ENCODE measurements at regions not wholly inside any gene's neighbourhood (a gene's known extent, or its start where the extent isn't known, plus 50 kb on each side); places are given as distances from the start of the nearest gene placed in this dataset.

- Histone ChIP-seq H2BK5ac (ENCODE audit: low read length) (no peak overlapping the region), H3K36me3 (replicated peaks in 1 of 2; ENCODE audit: control insufficient read depth in 2 of 2, insufficient read depth in 2 of 2, low read length in 2 of 2) (no peaks in the 10 kb centered on the region), H3K27me3 (ENCODE audit: control insufficient read depth in 3 of 3, insufficient read depth in 3 of 3, low read depth in 1 of 3, low read length in 3 of 3) (no peaks in the 10 kb centered on the region), H2BK15ac (ENCODE audit: low read length) (no peak overlapping the region), H2BK120ac (ENCODE audit: low read depth, low read length) (no peak overlapping the region), H3K9ac (ENCODE audit: low read depth, low read length, poor library complexity) (no peak overlapping the region), H4K8ac (ENCODE audit: low read depth, low read length) (no peak overlapping the region), H3K4ac (ENCODE audit: low read length) (no peak overlapping the region), H3K79me1 (ENCODE audit: low read depth, low read length) (no peaks in the 10 kb centered on the region), H3K27ac (replicated peaks; ENCODE audit: low read length) (no peak overlapping the region), H3K4me2 (ENCODE audit: insufficient read depth, low read length, poor library complexity, severe bottlenecking) (no peak overlapping the region), H3K14ac (ENCODE audit: low read length) (no peak overlapping the region), H3K9me3 (replicated peaks in 1 of 2; ENCODE audit: control insufficient read depth in 2 of 2, insufficient read depth in 1 of 2, low read depth in 1 of 2, low read length in 2 of 2) (no peaks in the 10 kb centered on the region), H2AK5ac (ENCODE audit: low read depth, low read length) (no peak overlapping the region), H3K18ac (ENCODE audit: low read length) (no peak overlapping the region), H3K23ac (ENCODE audit: low read depth, low read length, poor library complexity) (no peak overlapping the region), H2AFZ (ENCODE audit: low read length) (no peak overlapping the region), H3K4me3 (ENCODE audit: low read length in 2 of 2) (no peak overlapping the region), H4K91ac (ENCODE audit: low read depth, low read length, poor library complexity) (no peak overlapping the region), H3K4me1 (ENCODE audit: control insufficient read depth in 2 of 2, insufficient read depth in 1 of 2, low read depth in 1 of 2, low read length in 2 of 2) (no peaks in the 10 kb centered on the region), H2BK12ac (ENCODE audit: low read length) (no peak overlapping the region)
- DNase-seq (ENCODE audit: low spot score), result no peak
- no CpG with 5 or more reads among the region's 2 CpGs for WGBS, 2 donors (ENCODE audit: extremely low coverage in 2 of 2, insufficient read length in 2 of 2, insufficient replicate concordance in 1 of 2)
These were observed 361.2 kb downstream of the SUCLA2 start for GRCh38 chr13:47639738-47640447.

GRCh38 chr13:47638627-47639026 is 362.4 kb downstream of the SUCLA2 start:
- Histone ChIP-seq H3K14ac (ENCODE audit: low read length) (no peak overlapping the region), H2AK5ac (ENCODE audit: low read depth, low read length) (no peak overlapping the region), H3K23ac (ENCODE audit: low read depth, low read length, poor library complexity) (no peak overlapping the region), H2BK120ac (ENCODE audit: low read depth, low read length) (no peak overlapping the region), H3K18ac (ENCODE audit: low read length) (no peak overlapping the region), H3K9me3 (replicated peaks in 1 of 2; ENCODE audit: control insufficient read depth in 2 of 2, insufficient read depth in 1 of 2, low read depth in 1 of 2, low read length in 2 of 2) (no peaks in the 10 kb centered on the region), H3K4me3 (ENCODE audit: low read length in 2 of 2) (no peak overlapping the region), H2BK5ac (ENCODE audit: low read length) (no peak overlapping the region), H2AFZ (ENCODE audit: low read length) (no peak overlapping the region), H3K27ac (replicated peaks; ENCODE audit: low read length) (no peak overlapping the region), H3K9ac (ENCODE audit: low read depth, low read length, poor library complexity) (no peak overlapping the region), H3K4me1 (ENCODE audit: control insufficient read depth in 2 of 2, insufficient read depth in 1 of 2, low read depth in 1 of 2, low read length in 2 of 2) (no peaks in the 10 kb centered on the region), H4K8ac (ENCODE audit: low read depth, low read length) (no peak overlapping the region), H3K79me1 (ENCODE audit: low read depth, low read length) (no peaks in the 10 kb centered on the region), H2BK15ac (ENCODE audit: low read length) (no peak overlapping the region), H3K4me2 (ENCODE audit: insufficient read depth, low read length, poor library complexity, severe bottlenecking) (no peak overlapping the region), H3K27me3 (ENCODE audit: control insufficient read depth in 3 of 3, insufficient read depth in 3 of 3, low read depth in 1 of 3, low read length in 3 of 3) (no peaks in the 10 kb centered on the region), H3K4ac (ENCODE audit: low read length) (no peak overlapping the region), H4K91ac (ENCODE audit: low read depth, low read length, poor library complexity) (no peak overlapping the region), H3K36me3 (replicated peaks in 1 of 2; ENCODE audit: control insufficient read depth in 2 of 2, insufficient read depth in 2 of 2, low read length in 2 of 2) (no peaks in the 10 kb centered on the region), H2BK12ac (ENCODE audit: low read length) (no peak overlapping the region)
- no CpG with 5 or more reads among the region's 1 CpG for WGBS, 2 donors (ENCODE audit: extremely low coverage in 2 of 2, insufficient read length in 2 of 2, insufficient replicate concordance in 1 of 2)
- DNase-seq (ENCODE audit: low spot score), result no peak

GRCh38 chr13:47632311-47632710 is 368.8 kb downstream of the SUCLA2 start:
- H3K4me3 ChIP-seq (ENCODE audit: low read length in 2 of 2), result no peak overlapping the region
- WGBS, 2 donors (ENCODE audit: extremely low coverage in 2 of 2, insufficient read length in 2 of 2, insufficient replicate concordance in 1 of 2), result no CpG with 5 or more reads among the region's 4 CpGs

GRCh38 chr13:47628666-47629065 is 372.4 kb downstream of the SUCLA2 start:
- Histone ChIP-seq H3K18ac (ENCODE audit: low read length) (no peak overlapping the region), H4K91ac (ENCODE audit: low read depth, low read length, poor library complexity) (no peak overlapping the region), H3K79me1 (ENCODE audit: low read depth, low read length) (no peaks in the 10 kb centered on the region), H2AFZ (ENCODE audit: low read length) (no peak overlapping the region), H2BK12ac (ENCODE audit: low read length) (no peak overlapping the region), H3K27ac (replicated peaks; ENCODE audit: low read length) (no peak overlapping the region), H3K4me2 (ENCODE audit: insufficient read depth, low read length, poor library complexity, severe bottlenecking) (no peak overlapping the region), H3K27me3 (ENCODE audit: control insufficient read depth in 3 of 3, insufficient read depth in 3 of 3, low read depth in 1 of 3, low read length in 3 of 3) (no peaks in the 10 kb centered on the region), H3K36me3 (replicated peaks in 1 of 2; ENCODE audit: control insufficient read depth in 2 of 2, insufficient read depth in 2 of 2, low read length in 2 of 2) (no peaks in the 10 kb centered on the region), H3K23ac (ENCODE audit: low read depth, low read length, poor library complexity) (no peak overlapping the region), H3K9ac (ENCODE audit: low read depth, low read length, poor library complexity) (no peak overlapping the region), H3K9me3 (replicated peaks in 1 of 2; ENCODE audit: control insufficient read depth in 2 of 2, insufficient read depth in 1 of 2, low read depth in 1 of 2, low read length in 2 of 2) (no peaks in the 10 kb centered on the region), H2BK120ac (ENCODE audit: low read depth, low read length) (no peak overlapping the region), H4K8ac (ENCODE audit: low read depth, low read length) (no peak overlapping the region), H3K4ac (ENCODE audit: low read length) (no peak overlapping the region), H3K4me1 (ENCODE audit: control insufficient read depth in 2 of 2, insufficient read depth in 1 of 2, low read depth in 1 of 2, low read length in 2 of 2) (peaks cover 0 to 4% of the 10 kb centered on the region in 2 donors), H2AK5ac (ENCODE audit: low read depth, low read length) (no peak overlapping the region), H3K4me3 (ENCODE audit: low read length in 2 of 2) (no peak overlapping the region), H2BK15ac (ENCODE audit: low read length) (no peak overlapping the region), H2BK5ac (ENCODE audit: low read length) (no peak overlapping the region), H3K14ac (ENCODE audit: low read length) (no peak overlapping the region)
- WGBS, 2 donors (ENCODE audit: extremely low coverage in 2 of 2, insufficient read length in 2 of 2, insufficient replicate concordance in 1 of 2), result no CpG with 5 or more reads among the region's 2 CpGs
- DNase-seq (ENCODE audit: low spot score), result no peak

More at GRCh38 chr13:47632311-47632710, 368.8 kb downstream of the SUCLA2 start:
- no peak overlapping the region for H3K4ac ChIP-seq (ENCODE audit: low read length)
- H2BK15ac ChIP-seq (ENCODE audit: low read length), result no peak overlapping the region
- H3K27me3 ChIP-seq (ENCODE audit: control insufficient read depth in 3 of 3, insufficient read depth in 3 of 3, low read depth in 1 of 3, low read length in 3 of 3), result no peaks in the 10 kb centered on the region
- peak overlapping the region; percentile 54 for H2AFZ ChIP-seq (ENCODE audit: low read length)
- H3K4me1 ChIP-seq (ENCODE audit: control insufficient read depth in 2 of 2, insufficient read depth in 1 of 2, low read depth in 1 of 2, low read length in 2 of 2), result peaks cover 0 to 4% of the 10 kb centered on the region in 2 donors
- no peak overlapping the region for H3K14ac ChIP-seq (ENCODE audit: low read length)
- H3K36me3 ChIP-seq (replicated peaks in 1 of 2; ENCODE audit: control insufficient read depth in 2 of 2, insufficient read depth in 2 of 2, low read length in 2 of 2), result no peaks in the 10 kb centered on the region
- no peaks in the 10 kb centered on the region for H3K9me3 ChIP-seq (replicated peaks in 1 of 2; ENCODE audit: control insufficient read depth in 2 of 2, insufficient read depth in 1 of 2, low read depth in 1 of 2, low read length in 2 of 2)
- no peak overlapping the region for H3K27ac ChIP-seq (replicated peaks; ENCODE audit: low read length)
- H2BK12ac ChIP-seq (ENCODE audit: low read length), result no peak overlapping the region
- no peak overlapping the region for H4K91ac ChIP-seq (ENCODE audit: low read depth, low read length, poor library complexity)
- H4K8ac ChIP-seq (ENCODE audit: low read depth, low read length), result no peak overlapping the region
- H3K23ac ChIP-seq (ENCODE audit: low read depth, low read length, poor library complexity), result no peak overlapping the region
- DNase-seq (ENCODE audit: low spot score), result no peak
- peak overlapping the region; percentile 17 for H2BK5ac ChIP-seq (ENCODE audit: low read length)
- H3K9ac ChIP-seq (ENCODE audit: low read depth, low read length, poor library complexity), result no peak overlapping the region
- H2BK120ac ChIP-seq (ENCODE audit: low read depth, low read length), result no peak overlapping the region
- no peaks in the 10 kb centered on the region for H3K79me1 ChIP-seq (ENCODE audit: low read depth, low read length)
- H3K18ac ChIP-seq (ENCODE audit: low read length), result peak overlapping the region; percentile 87
- no peak overlapping the region for H3K4me2 ChIP-seq (ENCODE audit: insufficient read depth, low read length, poor library complexity, severe bottlenecking)
- no peak overlapping the region for H2AK5ac ChIP-seq (ENCODE audit: low read depth, low read length)
